Right lobe of liver (tissue), 4 donors: ENCODE measurements at regions not wholly inside any gene's neighbourhood (a gene's known extent, or its start where the extent isn't known, plus 50 kb on each side); places are given as distances from the start of the nearest gene placed in this dataset.

ENCODE experiments used
- POLR2A ChIP-seq: fragments of 450-650 bp; IDR thresholded peaks from one replicate; pipeline ENCODE4 v1.6.1; 2017; ENCODE audit warnings: antibody characterized with exemption, mild to moderate bottlenecking
- TF ChIP-seq, protein P1 (sequence below), 4 donors: fragments of 200-600 bp in 3 of 4; fragments of 450-650 bp in 1 of 4; IDR thresholded peaks; one replicate each; pipeline versions ENCODE4 v1.5.1 to v1.8.0; 2016 to 2022; ENCODE audit warnings: antibody characterized with exemption in 4 of 4, mild to moderate bottlenecking in 2 of 4
- donor health status: DM: no; HTN: no; CAD: no.
- donor health status: DM: no; HTN: no; CAD: no.
- donor health status: DM: no; HTN: yes; CAD: no.

DNA sequence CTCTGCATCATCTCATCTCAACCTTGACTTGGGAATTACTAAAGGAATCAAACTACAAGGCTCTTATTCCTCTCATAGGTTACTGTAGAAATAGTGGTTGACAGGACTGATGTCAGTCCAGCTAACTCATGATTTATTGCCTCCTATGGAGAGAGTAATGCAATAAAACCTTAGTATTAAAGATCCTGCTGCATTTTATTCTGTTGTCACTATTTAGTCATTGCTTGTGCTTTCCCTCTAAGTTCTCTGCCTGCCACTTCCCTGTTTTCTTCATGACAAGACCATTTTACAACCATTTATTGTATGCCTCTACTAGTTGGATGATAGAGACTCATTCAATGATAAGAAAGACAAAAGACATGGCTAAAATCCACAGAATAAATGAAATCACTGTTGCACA lies 134.1 kb upstream of the GRM7 start:
- TF ChIP-seq, protein P1, sequence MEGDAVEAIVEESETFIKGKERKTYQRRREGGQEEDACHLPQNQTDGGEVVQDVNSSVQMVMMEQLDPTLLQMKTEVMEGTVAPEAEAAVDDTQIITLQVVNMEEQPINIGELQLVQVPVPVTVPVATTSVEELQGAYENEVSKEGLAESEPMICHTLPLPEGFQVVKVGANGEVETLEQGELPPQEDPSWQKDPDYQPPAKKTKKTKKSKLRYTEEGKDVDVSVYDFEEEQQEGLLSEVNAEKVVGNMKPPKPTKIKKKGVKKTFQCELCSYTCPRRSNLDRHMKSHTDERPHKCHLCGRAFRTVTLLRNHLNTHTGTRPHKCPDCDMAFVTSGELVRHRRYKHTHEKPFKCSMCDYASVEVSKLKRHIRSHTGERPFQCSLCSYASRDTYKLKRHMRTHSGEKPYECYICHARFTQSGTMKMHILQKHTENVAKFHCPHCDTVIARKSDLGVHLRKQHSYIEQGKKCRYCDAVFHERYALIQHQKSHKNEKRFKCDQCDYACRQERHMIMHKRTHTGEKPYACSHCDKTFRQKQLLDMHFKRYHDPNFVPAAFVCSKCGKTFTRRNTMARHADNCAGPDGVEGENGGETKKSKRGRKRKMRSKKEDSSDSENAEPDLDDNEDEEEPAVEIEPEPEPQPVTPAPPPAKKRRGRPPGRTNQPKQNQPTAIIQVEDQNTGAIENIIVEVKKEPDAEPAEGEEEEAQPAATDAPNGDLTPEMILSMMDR (IDR thresholded peaks at IDR 0.05) = no peak
- no peak for TF ChIP-seq POLR2A
